Gastrocnemius medialis (tissue), 4 donors: ENCODE measurements at regions not wholly inside any gene's neighbourhood (a gene's known extent, or its start where the extent isn't known, plus 50 kb on each side); places are given as distances from the start of the nearest gene placed in this dataset.

ENCODE experiments used
- ATAC-seq, 2 donors: fragments of 150-250 bp; one replicate each; pipeline ENCODE4 v1.9.1; 2016
- DNase-seq, 2 donors: peaks; one replicate each; pipeline ENCODE4 v3.0.0-alpha.2; 2019
- H3K27ac ChIP-seq, 4 donors: fragments of 200-600 bp; sonication (generic); 1 replicate in 1 of 4; 2 replicates in 3 of 4; pipeline ENCODE4 v1.5.1; 2016 to 2018; ENCODE audit warnings: mild to moderate bottlenecking in 2 of 4, moderate library complexity in 1 of 4
- H3K27me3 ChIP-seq, 3 donors: fragments of 200-600 bp; sonication (generic) in 2 of 3; 1 replicate in 1 of 3; 2 replicates in 2 of 3; pipeline versions ENCODE4 v1.5.1 to v1.6.0; 2016 to 2019; ENCODE audit warnings: mild to moderate bottlenecking in 1 of 3, moderate library complexity in 1 of 3
- H3K36me3 ChIP-seq, 2 donors: fragments of 200-600 bp; sonication (generic) in 1 of 2; one replicate each; pipeline ENCODE4 v1.5.1; 2017 to 2018
- H3K4me1 ChIP-seq, 2 donors: fragments of 200-600 bp; sonication (generic) in 1 of 2; one replicate each; pipeline ENCODE4 v1.5.1; 2016 to 2017; ENCODE audit warnings: mild to moderate bottlenecking in 2 of 2
- H3K4me3 ChIP-seq, 4 donors: fragments of 200-600 bp; sonication (generic) in 3 of 4; 1 replicate in 1 of 4; 2 replicates in 3 of 4; pipeline ENCODE4 v1.5.1; 2016 to 2019; ENCODE audit warnings: mild to moderate bottlenecking in 2 of 4
- H3K9me3 ChIP-seq, 3 donors: fragments of 200-600 bp; sonication (generic) in 2 of 3; 1 replicate in 1 of 3; 2 replicates in 2 of 3; pipeline ENCODE4 v1.5.1; 2016 to 2019
- POLR2A ChIP-seq, 2 donors: fragments of 450-650 bp; IDR thresholded peaks; one replicate each; pipeline ENCODE4 v1.6.1; 2017; ENCODE audit warnings: antibody characterized with exemption in 2 of 2, mild to moderate bottlenecking in 2 of 2, moderate library complexity in 2 of 2
- in situ Hi-C, 4 donors: fragments of 200-750 bp; cut with MboI; loops; one replicate each; pipeline versions ENCODE4 v1.15.0 to v1.8.0; 2017; ENCODE audit warnings: low sequenced_read_pairs in 4 of 4
- intact Hi-C: fragments of 100-400 bp; cut with DNase I; formaldehyde crosslinking; loops from one replicate; pipeline ENCODE4 v1.15.1; 2023; ENCODE audit warnings: low total_unique reads
- TF ChIP-seq, protein P1 (sequence below), 5 experiments: fragments of 450-650 bp in 3 of 5; fragments of 200-600 bp in 2 of 5; sonication (generic) in 2 of 5; IDR thresholded peaks in 4 of 5; conservative IDR thresholded peaks in 1 of 5; 1 replicate in 4 of 5; 2 replicates in 1 of 5; pipeline ENCODE4 v1.5.1; 2016 to 2019; ENCODE audit warnings: antibody characterized with exemption in 5 of 5, mild to moderate bottlenecking in 3 of 5, moderate library complexity in 3 of 5

DNA sequence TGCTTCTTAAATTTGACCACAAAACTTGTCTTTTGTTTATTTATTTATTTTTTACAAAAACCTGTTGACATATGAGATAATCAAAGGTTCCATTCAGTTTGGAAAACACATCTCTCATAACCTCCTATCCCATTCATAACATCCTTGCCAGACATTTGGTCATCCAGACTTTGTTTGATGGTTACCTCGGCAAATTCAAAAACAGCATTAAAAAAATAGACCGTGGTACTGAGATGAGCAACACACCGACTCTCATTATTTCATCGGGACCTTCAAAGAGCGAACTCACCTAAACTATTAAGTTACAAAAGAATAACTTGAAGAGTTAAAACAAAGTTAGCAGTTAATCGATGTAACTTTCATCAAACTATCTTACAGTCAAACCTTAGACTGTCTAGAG is 85.8 kb upstream of the RPS6KA3 start:
- Histone ChIP-seq H3K36me3 (no peaks in the 10 kb centered on the region), H3K4me1 (no peaks in the 10 kb centered on the region), H3K27ac (no peak overlapping the region), H3K4me3 (no peak overlapping the region), H3K9me3 (no peaks in the 10 kb centered on the region), H3K27me3 (no peaks in the 10 kb centered on the region)
- TF ChIP-seq, protein P1, sequence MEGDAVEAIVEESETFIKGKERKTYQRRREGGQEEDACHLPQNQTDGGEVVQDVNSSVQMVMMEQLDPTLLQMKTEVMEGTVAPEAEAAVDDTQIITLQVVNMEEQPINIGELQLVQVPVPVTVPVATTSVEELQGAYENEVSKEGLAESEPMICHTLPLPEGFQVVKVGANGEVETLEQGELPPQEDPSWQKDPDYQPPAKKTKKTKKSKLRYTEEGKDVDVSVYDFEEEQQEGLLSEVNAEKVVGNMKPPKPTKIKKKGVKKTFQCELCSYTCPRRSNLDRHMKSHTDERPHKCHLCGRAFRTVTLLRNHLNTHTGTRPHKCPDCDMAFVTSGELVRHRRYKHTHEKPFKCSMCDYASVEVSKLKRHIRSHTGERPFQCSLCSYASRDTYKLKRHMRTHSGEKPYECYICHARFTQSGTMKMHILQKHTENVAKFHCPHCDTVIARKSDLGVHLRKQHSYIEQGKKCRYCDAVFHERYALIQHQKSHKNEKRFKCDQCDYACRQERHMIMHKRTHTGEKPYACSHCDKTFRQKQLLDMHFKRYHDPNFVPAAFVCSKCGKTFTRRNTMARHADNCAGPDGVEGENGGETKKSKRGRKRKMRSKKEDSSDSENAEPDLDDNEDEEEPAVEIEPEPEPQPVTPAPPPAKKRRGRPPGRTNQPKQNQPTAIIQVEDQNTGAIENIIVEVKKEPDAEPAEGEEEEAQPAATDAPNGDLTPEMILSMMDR (IDR thresholded peaks at IDR 0.05 in 4 of 5, conservative IDR thresholded peaks at IDR 0.05 in 1 of 5) = no peak
- TF ChIP-seq POLR2A (IDR thresholded peaks at IDR 0.05) = no peak
- ATAC-seq (no peak), DNase-seq (no peak)
- intact Hi-C loops (no loop called here), in situ Hi-C loops (no loop called here)

DNA sequence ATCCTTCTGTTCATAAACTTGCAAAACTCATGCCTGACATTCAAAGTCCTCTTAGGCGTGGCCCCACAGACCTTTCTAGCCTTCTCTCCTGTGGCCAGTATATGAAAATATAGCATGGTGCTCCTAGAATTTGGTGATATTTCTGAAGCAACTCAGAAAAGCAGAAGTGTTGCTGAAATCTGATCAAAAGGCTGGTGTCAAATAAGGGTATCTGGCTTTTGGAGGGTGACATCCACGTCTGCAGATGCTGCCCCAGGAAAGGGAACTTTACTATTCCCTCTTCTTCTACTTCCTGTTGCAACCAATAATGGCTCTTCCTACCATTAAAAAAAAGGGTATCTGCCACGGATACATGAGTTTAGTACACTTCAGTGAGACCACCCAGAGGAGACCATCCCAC is 83.9 kb upstream of the RPS6KA3 start:
- intact Hi-C loops (no loop called here), in situ Hi-C loops (no loop called here)
- Histone ChIP-seq H3K27me3 (no peaks in the 10 kb centered on the region), H3K27ac (no peak overlapping the region), H3K4me3 (no peak overlapping the region), H3K4me1 (no peaks in the 10 kb centered on the region), H3K36me3 (no peaks in the 10 kb centered on the region), H3K9me3 (no peaks in the 10 kb centered on the region)
- no peak for TF ChIP-seq POLR2A (IDR thresholded peaks at IDR 0.05)
- TF ChIP-seq, protein P1 (IDR thresholded peaks at IDR 0.05 in 4 of 5, conservative IDR thresholded peaks at IDR 0.05 in 1 of 5) = no peak
- no peak for DNase-seq
- ATAC-seq = no peak

DNA sequence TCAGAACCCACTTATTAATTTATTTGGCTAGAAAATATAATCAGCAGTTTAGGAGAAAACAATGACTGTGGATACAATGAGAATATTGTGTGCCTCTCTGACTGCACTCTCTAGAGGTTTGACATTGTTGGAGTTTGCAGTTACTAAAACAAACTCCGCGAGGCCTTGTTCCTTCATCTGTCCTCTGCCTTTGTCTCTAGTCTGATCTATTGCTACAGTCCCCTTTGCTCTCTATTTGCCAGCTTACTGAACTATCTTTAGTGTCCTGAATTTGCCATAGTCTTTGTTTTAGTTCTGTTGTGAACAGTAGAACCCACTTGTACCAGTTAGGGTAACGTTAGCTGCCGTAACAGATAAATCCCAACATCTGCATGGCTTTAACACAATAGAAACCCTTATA is 81.4 kb upstream of the RPS6KA3 start:
- Histone ChIP-seq H3K27me3 (no peaks in the 10 kb centered on the region), H3K4me1 (no peaks in the 10 kb centered on the region), H3K9me3 (no peaks in the 10 kb centered on the region), H3K27ac (no peak overlapping the region), H3K4me3 (no peak overlapping the region), H3K36me3 (no peaks in the 10 kb centered on the region)
- no peak for DNase-seq
- no peak for ATAC-seq
- intact Hi-C loops = no loop called here
- TF ChIP-seq, protein P1 (IDR thresholded peaks at IDR 0.05 in 4 of 5, conservative IDR thresholded peaks at IDR 0.05 in 1 of 5) = no peak
- TF ChIP-seq POLR2A (IDR thresholded peaks at IDR 0.05) = no peak
- in situ Hi-C loops = no loop called here

DNA sequence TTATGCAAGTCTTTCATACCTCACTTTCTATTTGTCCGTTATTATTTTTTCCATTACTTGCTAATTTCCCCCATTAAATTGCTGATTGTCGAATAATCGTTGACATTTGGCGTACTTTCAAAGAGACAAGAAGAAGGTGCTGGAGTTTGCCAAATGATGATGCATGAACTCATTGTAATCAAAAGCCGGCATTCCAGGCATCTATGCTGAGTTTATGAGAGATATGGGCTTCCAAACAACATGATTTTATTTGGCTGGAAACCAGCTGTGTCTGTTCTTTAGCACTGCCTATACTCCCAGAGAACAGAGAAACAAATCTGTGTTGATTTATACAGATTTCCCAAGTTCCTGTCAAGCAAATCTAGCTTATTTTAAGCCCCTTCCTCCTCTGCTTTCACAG is 80.8 kb upstream of the RPS6KA3 start:
- Histone ChIP-seq H3K4me3 (no peak overlapping the region), H3K36me3 (no peaks in the 10 kb centered on the region), H3K9me3 (no peaks in the 10 kb centered on the region), H3K27me3 (no peaks in the 10 kb centered on the region), H3K4me1 (no peaks in the 10 kb centered on the region), H3K27ac (no peak overlapping the region)
- TF ChIP-seq, protein P1 (IDR thresholded peaks at IDR 0.05 in 4 of 5, conservative IDR thresholded peaks at IDR 0.05 in 1 of 5) = no peak
- no peak for TF ChIP-seq POLR2A (IDR thresholded peaks at IDR 0.05)
- no peak for ATAC-seq
- intact Hi-C loops = no loop called here
- DNase-seq = no peak
- in situ Hi-C loops = no loop called here

DNA sequence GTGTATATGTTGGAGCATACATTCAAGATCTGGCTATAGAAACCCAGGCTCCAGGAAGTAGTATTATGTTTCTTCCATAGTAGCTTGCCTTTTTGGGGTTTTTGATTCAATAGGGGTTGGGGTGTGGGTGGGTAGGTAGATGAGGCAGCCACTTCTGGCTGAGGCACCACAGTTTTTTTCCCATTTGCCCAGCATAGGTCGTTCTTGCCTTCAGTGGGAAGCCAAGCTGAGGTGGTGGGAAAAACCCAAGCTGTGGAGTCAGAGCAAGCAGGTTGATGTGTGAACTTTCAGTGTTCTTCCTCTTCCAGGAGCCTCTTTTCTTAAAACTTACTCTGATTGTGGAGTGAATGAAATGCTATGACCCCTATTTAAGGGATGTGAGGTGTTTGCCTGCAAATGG is 67.0 kb upstream of the RPS6KA3 start:
- H3K36me3 ChIP-seq = no peaks in the 10 kb centered on the region
- H3K27me3 ChIP-seq = no peaks in the 10 kb centered on the region
- no peak for TF ChIP-seq POLR2A (IDR thresholded peaks at IDR 0.05)
- TF ChIP-seq, protein P1 (IDR thresholded peaks at IDR 0.05 in 4 of 5, conservative IDR thresholded peaks at IDR 0.05 in 1 of 5) = no peak
- ATAC-seq (no peak), DNase-seq (no peak)
- H3K4me1 ChIP-seq = no peaks in the 10 kb centered on the region
- in situ Hi-C loops = no loop called here
- H3K9me3 ChIP-seq = no peaks in the 10 kb centered on the region
- intact Hi-C loops = no loop called here
- H3K27ac ChIP-seq = no peak overlapping the region
- H3K4me3 ChIP-seq = no peak overlapping the region
